H1 (cell line): ENCODE measurements at regions not wholly inside any gene's neighbourhood (a gene's known extent, or its start where the extent isn't known, plus 50 kb on each side); places are given as distances from the start of the nearest gene placed in this dataset.

Experiments
- CTCF ChIA-PET: fragments of 300-600 bp; sonication (Branson Sonifier 250); formaldehyde crosslinking; loops from one replicate; lab custom pipeline; 2021; ENCODE audit not compliant: partially characterized antibody; lab: Charles Lee
- POLR2A ChIA-PET: fragments of 300-600 bp; sonication (Branson Sonifier 250); formaldehyde crosslinking; loops from one replicate; lab custom pipeline; 2021; ENCODE audit warnings: inconsistent platforms; ENCODE audit not compliant: partially characterized antibody; lab: Charles Lee
- DNase-seq, 2 experiments: peaks; one replicate each; pipeline versions ENCODE4 v3.0.0 to v3.0.0-alpha.2; 2010 to 2022; ENCODE audit warnings: low spot score in 2 of 2, low read depth in 1 of 2, mixed read lengths in 1 of 2
- FAIRE-seq: peaks from 2 replicates; lab custom pipeline; 2011; peaks lifted over from hg19 to GRCh38; lab: Jason Lieb, UNC
- H2AFZ ChIP-seq: 2 replicates; pipeline ENCODE4 v1.8.1; 2012; ENCODE audit warnings: low read length, inconsistent platforms
- H2AK5ac ChIP-seq: 2 replicates; pipeline ENCODE4 v1.6.1; 2013; ENCODE audit warnings: low read depth, low read length
- H2BK120ac ChIP-seq: replicated peaks from 2 replicates; pipeline ENCODE3; 2013; ENCODE audit warnings: low read depth, low read length, inconsistent platforms
- H2BK12ac ChIP-seq: 2 replicates; pipeline ENCODE4 v1.6.1; 2013; ENCODE audit warnings: low read depth, low read length
- H2BK15ac ChIP-seq: 2 replicates; pipeline ENCODE4 v1.6.1; 2013; ENCODE audit warnings: low read length
- H2BK20ac ChIP-seq: 2 replicates; pipeline ENCODE4 v1.6.1; 2013; ENCODE audit warnings: low read length
- H2BK5ac ChIP-seq: 2 replicates; pipeline ENCODE4 v1.6.1; 2013; ENCODE audit warnings: low read depth, low read length
- H3K14ac ChIP-seq: 2 replicates; pipeline ENCODE4 v1.6.1; 2013; ENCODE audit warnings: inconsistent platforms; ENCODE audit not compliant: insufficient read length
- H3K18ac ChIP-seq: 2 replicates; pipeline ENCODE4 v1.6.1; 2013; ENCODE audit warnings: low read length; ENCODE audit errors: extremely low read depth
- H3K23ac ChIP-seq: 2 replicates; pipeline ENCODE4 v1.6.1; 2013; ENCODE audit warnings: inconsistent platforms; ENCODE audit not compliant: insufficient read length
- H3K23me2 ChIP-seq: 2 replicates; pipeline ENCODE4 v1.6.1; 2013; ENCODE audit warnings: low read depth, low read length
- H3K27ac ChIP-seq: 2 replicates; pipeline ENCODE4 v1.6.1; 2011; ENCODE audit warnings: low read depth, low read length, inconsistent platforms
- H3K27me3 ChIP-seq, 4 experiments: replicated peaks in 1 of 4; 1 replicate in 1 of 4; 2 replicates in 3 of 4; pipeline versions ENCODE4 v1.6.1 to v1.8.1; 2011 to 2013; ENCODE audit warnings: low read length in 3 of 4, mild to moderate bottlenecking in 3 of 4, inconsistent platforms in 2 of 4, mixed read lengths in 2 of 4, moderate library complexity in 1 of 4; ENCODE audit not compliant: control insufficient read depth in 3 of 4, insufficient read depth in 3 of 4; ENCODE audit errors: extremely low read depth in 1 of 4
- H3K36me3 ChIP-seq, 4 experiments: 2 replicates each; pipeline versions ENCODE4 v1.6.1 to v1.8.1; 2011 to 2013; ENCODE audit warnings: mild to moderate bottlenecking in 4 of 4, low read length in 3 of 4, moderate library complexity in 2 of 4, control low read depth in 1 of 4, inconsistent platforms in 1 of 4; ENCODE audit not compliant: insufficient read depth in 4 of 4, control insufficient read depth in 2 of 4
- H3K4ac ChIP-seq: replicated peaks from 2 replicates; pipeline ENCODE3; 2013; ENCODE audit warnings: low read length, low read depth, mixed read lengths, inconsistent platforms; ENCODE audit not compliant: insufficient read length
- H3K4me1 ChIP-seq, 4 experiments: replicated peaks in 1 of 4; 1 replicate in 1 of 4; 2 replicates in 3 of 4; pipeline versions ENCODE4 v1.6.1 to v1.8.1; 2011 to 2013; ENCODE audit warnings: low read length in 3 of 4, inconsistent platforms in 2 of 4, mixed read lengths in 1 of 4; ENCODE audit not compliant: insufficient read depth in 4 of 4, control insufficient read depth in 3 of 4
- H3K4me2 ChIP-seq, 2 experiments: 2 replicates each; pipeline versions ENCODE4 v1.6.1 to v1.8.1; 2011 to 2013; ENCODE audit warnings: low read depth in 2 of 2, low read length in 2 of 2, control low read depth in 1 of 2, inconsistent platforms in 1 of 2, mild to moderate bottlenecking in 1 of 2; ENCODE audit not compliant: insufficient read depth in 1 of 2
- H3K4me3 ChIP-seq, 4 experiments: fragments of 200-600, 300-600 bp in 1 of 4; sonication (generic), shearing (Covaris generic), sonication (Bioruptor Twin) in 1 of 4; 2 replicates each; pipeline versions ENCODE4 v1.5.1 to v1.8.1; 2011 to 2016; ENCODE audit warnings: low read length in 4 of 4, low read depth in 3 of 4, control low read depth in 2 of 4, inconsistent platforms in 2 of 4, mild to moderate bottlenecking in 2 of 4, mixed read lengths in 1 of 4, moderate library complexity in 1 of 4; ENCODE audit not compliant: insufficient read depth in 2 of 4; ENCODE audit errors: extremely low read depth in 1 of 4
- H3K56ac ChIP-seq: replicated peaks from 2 replicates; pipeline ENCODE3; 2013; ENCODE audit warnings: low read depth, mild to moderate bottlenecking, mixed read lengths, low read length, inconsistent platforms; ENCODE audit not compliant: insufficient read length
- H3K79me1 ChIP-seq: 2 replicates; pipeline ENCODE4 v1.6.1; 2013; ENCODE audit warnings: low read depth, low read length, control low read depth
- H3K79me2 ChIP-seq, 2 experiments: 2 replicates each; pipeline versions ENCODE4 v1.6.1 to v1.8.1; 2012 to 2013; ENCODE audit warnings: low read length in 2 of 2, mild to moderate bottlenecking in 2 of 2, inconsistent platforms in 1 of 2; ENCODE audit not compliant: insufficient read depth in 2 of 2, control insufficient read depth in 1 of 2
- H3K9ac ChIP-seq, 4 experiments: replicated peaks in 1 of 4; 1 replicate in 1 of 4; 2 replicates in 3 of 4; pipeline versions ENCODE4 v1.6.1 to v1.8.1; 2011 to 2013; ENCODE audit warnings: low read depth in 3 of 4, low read length in 3 of 4, control low read depth in 2 of 4, mild to moderate bottlenecking in 2 of 4, moderate library complexity in 2 of 4, inconsistent platforms in 1 of 4; ENCODE audit errors: extremely low read depth in 1 of 4
- H3K9me3 ChIP-seq, 2 experiments: 2 replicates each; pipeline versions ENCODE4 v1.6.1 to v1.8.1; 2012 to 2013; ENCODE audit warnings: mild to moderate bottlenecking in 2 of 2, moderate library complexity in 2 of 2, control low read depth in 1 of 2, inconsistent platforms in 1 of 2, low read depth in 1 of 2, low read length in 1 of 2, mixed read lengths in 1 of 2; ENCODE audit not compliant: insufficient read depth in 2 of 2
- H4K20me1 ChIP-seq, 2 experiments: replicated peaks in 1 of 2; 2 replicates each; pipeline versions ENCODE3 to v1.8.1; 2011 to 2013; ENCODE audit warnings: inconsistent platforms in 2 of 2, low read length in 2 of 2, mild to moderate bottlenecking in 1 of 2; ENCODE audit not compliant: insufficient read depth in 2 of 2, control insufficient read depth in 1 of 2
- H4K5ac ChIP-seq: 2 replicates; pipeline ENCODE4 v1.6.1; 2013; ENCODE audit warnings: low read length, low read depth, mixed read lengths, inconsistent platforms; ENCODE audit not compliant: insufficient read length
- H4K8ac ChIP-seq: 2 replicates; pipeline ENCODE4 v1.8.0; 2013; ENCODE audit warnings: mild to moderate bottlenecking, moderate library complexity, low read length, inconsistent platforms; ENCODE audit not compliant: insufficient read depth; ENCODE audit errors: extremely low read depth
- H4K91ac ChIP-seq: replicated peaks from 2 replicates; pipeline ENCODE3; 2013; ENCODE audit warnings: low read length, mixed read lengths, inconsistent platforms; ENCODE audit not compliant: insufficient read length
- BACH1 ChIP-seq: IDR thresholded peaks from 2 replicates; pipeline ENCODE4 v1.6.1; 2012; ENCODE audit warnings: low read length, improper control_type of control experiment
- CEBPB ChIP-seq: IDR thresholded peaks from 2 replicates; pipeline ENCODE4 v1.6.1; 2012; ENCODE audit warnings: low read depth, low read length
- CHD2 ChIP-seq: IDR thresholded peaks from 2 replicates; pipeline ENCODE4 v1.6.1; 2012; ENCODE audit warnings: low read length, improper control_type of control experiment
- CTCF ChIP-seq, 3 experiments: IDR thresholded peaks; 1 replicate in 2 of 3; 2 replicates in 1 of 3; pipeline versions ENCODE4 v1.5.1 to v1.6.1; 2011; ENCODE audit warnings: low read length in 3 of 3, mild to moderate bottlenecking in 3 of 3, inconsistent platforms in 2 of 3, low read depth in 1 of 3, moderate library complexity in 1 of 3; ENCODE audit not compliant: insufficient read depth in 1 of 3; ENCODE audit errors: control extremely low read depth in 1 of 3
- GTF2F1 ChIP-seq: IDR thresholded peaks from 2 replicates; pipeline ENCODE4 v1.6.1; 2012; ENCODE audit warnings: low read depth, low read length, improper control_type of control experiment, borderline replicate concordance
- RNF2 ChIP-seq: fragments of 200-900, 300-1000 bp; sonication (generic); IDR thresholded peaks from 2 replicates; pipeline ENCODE4 v1.7.1; 2016; ENCODE audit warnings: borderline replicate concordance, low read depth, mild to moderate bottlenecking, antibody characterized with exemption, low read length; ENCODE audit not compliant: poor library complexity, severe bottlenecking; ENCODE audit errors: missing control alignments
- TAF1 ChIP-seq: IDR thresholded peaks from 2 replicates; pipeline ENCODE4 v1.6.1; 2011; ENCODE audit warnings: mild to moderate bottlenecking, low read depth, low read length
- TAF7 ChIP-seq: optimal IDR thresholded peaks from 2 replicates; pipeline ENCODE3; 2011; ENCODE audit warnings: low read depth, mild to moderate bottlenecking, inconsistent platforms, low read length, moderate library complexity, borderline replicate concordance
- YY1 ChIP-seq: IDR thresholded peaks from 2 replicates; pipeline ENCODE4 v1.6.1; 2011; ENCODE audit warnings: low read depth, mild to moderate bottlenecking, low read length
- WGBS, 2 experiments: shearing (Covaris generic) in 1 of 2; methylation state at CpG; one replicate each; pipeline versions ENCODE4 v1.1.6 to v1.1.7; 2013 to 2015; ENCODE audit warnings: low lambda C conversion rate in 2 of 2, mixed read lengths in 2 of 2, inconsistent platforms in 1 of 2, low coverage in 1 of 2, missing lambda C conversion rate in 1 of 2; ENCODE audit not compliant: insufficient replicate concordance in 2 of 2, insufficient coverage in 1 of 2, insufficient read length in 1 of 2; ENCODE audit errors: extremely low coverage in 1 of 2, missing lambda C conversion rate in 1 of 2; 5-methylcytosine and 5-hydroxymethylcytosine counted together
- TF ChIP-seq, protein P1 (sequence below): IDR thresholded peaks from 2 replicates; pipeline ENCODE4 v1.6.1; 2012; ENCODE audit warnings: inconsistent platforms

GRCh38 chr9:1876891-1877496, 138.2 kb upstream of the SMARCA2 start:
- H3K36me3 ChIP-seq, result no peaks in the 10 kb centered on the region
- ChIA-PET POLR2A (no interaction called here), CTCF (no interaction called here)
- H3K56ac ChIP-seq, result no peak overlapping the region
- no peak overlapping the region for H2BK120ac ChIP-seq
- H3K9me3 ChIP-seq, result no peaks in the 10 kb centered on the region
- H4K91ac ChIP-seq, result no peak overlapping the region
- FAIRE-seq (no peak), DNase-seq (no peak)
- no peak overlapping the region for H3K4me3 ChIP-seq
- H2BK5ac ChIP-seq, result no peak overlapping the region
- no peaks in the 10 kb centered on the region for H3K79me2 ChIP-seq
- no peak overlapping the region for H2BK20ac ChIP-seq
- H3K27me3 ChIP-seq, result no peaks in the 10 kb centered on the region
- H2AK5ac ChIP-seq, result no peak overlapping the region
- no peak overlapping the region for H3K23ac ChIP-seq
- no peak overlapping the region for H4K8ac ChIP-seq
- H2BK12ac ChIP-seq, result no peak overlapping the region
- H3K23me2 ChIP-seq, result no peaks in the 10 kb centered on the region; the same call in 1 of the 2 replicates
- H2BK15ac ChIP-seq, result no peak overlapping the region
- no peak overlapping the region for H3K4me2 ChIP-seq
- WGBS, 2 experiments, result 88% methylated on average over 5 of the region's 5 CpGs; no CpG with 5 or more reads in 1 of the 2 experiments
- no peak overlapping the region for H3K14ac ChIP-seq
- H3K18ac ChIP-seq, result no peak overlapping the region
- H3K4me1 ChIP-seq, result peaks cover 0 to 3% (median 0%) of the 10 kb centered on the region in 4 experiments; a peak in 2 of 7 replicates
- no peaks in the 10 kb centered on the region for H4K20me1 ChIP-seq
- H2AFZ ChIP-seq, result no peak overlapping the region
- H4K5ac ChIP-seq, result no peak overlapping the region
- H3K27ac ChIP-seq, result no peak overlapping the region
- TF ChIP-seq TAF1 (no peak), CTCF (IDR thresholded peaks at IDR 0.05; ENCODE audit: control extremely low read depth in 1 of 3, insufficient read depth in 1 of 3, low read depth in 1 of 3, low read length in 3 of 3) (no peak), GTF2F1 (no peak), TAF7 (no peak), YY1 (no peak), CHD2 (no peak), RNF2 (no peak), CEBPB (no peak), BACH1 (no peak)
- TF ChIP-seq, protein P1, sequence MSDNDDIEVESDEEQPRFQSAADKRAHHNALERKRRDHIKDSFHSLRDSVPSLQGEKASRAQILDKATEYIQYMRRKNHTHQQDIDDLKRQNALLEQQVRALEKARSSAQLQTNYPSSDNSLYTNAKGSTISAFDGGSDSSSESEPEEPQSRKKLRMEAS, result no peak
- TF ChIP-seq, all 59 proteins: peak for 0
- no peak overlapping the region for H3K4ac ChIP-seq
- no peaks in the 10 kb centered on the region for H3K79me1 ChIP-seq
- H3K9ac ChIP-seq, result no peak overlapping the region
